ENCODE measurements at regions not wholly inside any gene's neighbourhood (a gene's known extent, or its start where the extent isn't known, plus 50 kb on each side); places are given as distances from the start of the nearest gene placed in this dataset.

DNA sequence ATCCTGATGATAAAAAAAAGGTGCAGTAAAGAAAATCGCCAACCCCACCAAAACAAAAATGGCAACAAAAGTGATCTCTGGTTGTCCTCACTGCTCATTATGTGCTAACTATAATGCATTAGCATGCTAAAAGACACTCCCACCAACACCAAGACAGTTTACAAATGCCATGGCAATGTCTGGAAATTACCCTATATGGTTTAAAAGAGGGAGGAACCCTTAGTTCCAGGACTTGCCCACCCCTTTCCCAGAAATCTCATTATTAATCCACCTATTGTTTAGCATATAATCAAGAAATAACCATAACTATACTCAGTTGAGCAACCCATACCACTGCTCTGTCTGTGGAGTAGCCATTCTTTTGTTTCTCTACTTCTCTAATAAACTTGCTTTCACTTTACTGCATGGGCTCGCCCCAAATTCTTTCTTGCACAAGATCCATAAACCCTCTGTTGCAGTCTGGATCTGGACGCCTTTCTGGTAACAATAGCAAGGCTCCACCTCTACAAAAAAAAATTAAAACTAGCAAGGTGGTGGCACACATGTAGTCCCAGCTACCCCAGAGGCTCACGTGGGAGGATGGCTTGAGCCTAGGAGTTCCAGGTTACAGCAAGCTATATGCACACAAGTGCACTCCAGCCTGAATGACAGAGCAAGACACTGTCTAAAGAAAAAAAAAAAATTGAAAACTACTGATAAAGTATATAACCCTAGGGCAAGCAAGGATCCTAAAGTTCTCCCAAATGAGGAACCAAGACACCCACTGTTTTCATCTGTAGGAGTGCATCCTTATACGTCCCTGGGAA, 278.8 kb upstream of the JARID2 start:
- no peak for DNase-seq (ENCODE audit: low spot score)
- no peak overlapping the region for H3K27ac ChIP-seq
- no peak overlapping the region for H3K4me3 ChIP-seq
- TF ChIP-seq CTCF (IDR thresholded peaks at IDR 0.05) = no peak
- H3K36me3 ChIP-seq = no peaks in the 10 kb centered on the region
- H3K4me1 ChIP-seq = no peaks in the 10 kb centered on the region
- peaks cover 0 to 8% of the 10 kb centered on the region in 2 donors for H3K9me3 ChIP-seq
- H3K27me3 ChIP-seq = no peaks in the 10 kb centered on the region

- Histone ChIP-seq H3K27ac (no peak overlapping the region), H3K27me3 (no peaks in the 10 kb centered on the region), H3K4me1 (no peaks in the 10 kb centered on the region), H3K36me3 (no peaks in the 10 kb centered on the region), H3K9me3 (peaks cover 0 to 8% of the 10 kb centered on the region in 2 donors), H3K4me3 (no peak overlapping the region)
- no peak for DNase-seq (ENCODE audit: low spot score)
- no peak for TF ChIP-seq CTCF (IDR thresholded peaks at IDR 0.05)
These were observed 277.7 kb upstream of the JARID2 start for GRCh38 chr6:14968056-14968637.

DNA sequence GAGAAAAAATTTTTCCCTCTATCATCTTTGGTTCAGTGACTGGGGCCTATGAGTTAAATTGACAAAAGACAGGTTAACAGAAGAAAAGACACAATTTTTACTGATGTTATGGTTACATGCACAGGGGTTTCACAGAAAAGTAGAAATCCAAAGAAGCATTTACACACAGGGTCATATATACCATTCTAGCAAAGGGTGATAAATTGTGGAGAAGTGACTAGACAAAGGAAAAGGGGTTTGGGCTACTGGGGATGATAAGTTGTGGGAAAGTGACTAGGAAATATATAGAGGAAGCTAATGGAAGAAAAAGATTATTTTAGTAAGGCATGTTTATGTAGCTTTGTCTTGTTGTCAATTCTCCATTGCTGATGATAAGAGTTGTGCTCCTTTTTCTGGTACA, 276.7 kb upstream of the JARID2 start:
- no peak for DNase-seq (ENCODE audit: low spot score)
- Histone ChIP-seq H3K27me3 (no peaks in the 10 kb centered on the region), H3K36me3 (no peaks in the 10 kb centered on the region), H3K4me3 (no peak overlapping the region), H3K9me3 (peaks cover 0 to 8% of the 10 kb centered on the region in 2 donors), H3K4me1 (no peaks in the 10 kb centered on the region), H3K27ac (no peak overlapping the region)
- no peak for TF ChIP-seq CTCF (IDR thresholded peaks at IDR 0.05)

DNA sequence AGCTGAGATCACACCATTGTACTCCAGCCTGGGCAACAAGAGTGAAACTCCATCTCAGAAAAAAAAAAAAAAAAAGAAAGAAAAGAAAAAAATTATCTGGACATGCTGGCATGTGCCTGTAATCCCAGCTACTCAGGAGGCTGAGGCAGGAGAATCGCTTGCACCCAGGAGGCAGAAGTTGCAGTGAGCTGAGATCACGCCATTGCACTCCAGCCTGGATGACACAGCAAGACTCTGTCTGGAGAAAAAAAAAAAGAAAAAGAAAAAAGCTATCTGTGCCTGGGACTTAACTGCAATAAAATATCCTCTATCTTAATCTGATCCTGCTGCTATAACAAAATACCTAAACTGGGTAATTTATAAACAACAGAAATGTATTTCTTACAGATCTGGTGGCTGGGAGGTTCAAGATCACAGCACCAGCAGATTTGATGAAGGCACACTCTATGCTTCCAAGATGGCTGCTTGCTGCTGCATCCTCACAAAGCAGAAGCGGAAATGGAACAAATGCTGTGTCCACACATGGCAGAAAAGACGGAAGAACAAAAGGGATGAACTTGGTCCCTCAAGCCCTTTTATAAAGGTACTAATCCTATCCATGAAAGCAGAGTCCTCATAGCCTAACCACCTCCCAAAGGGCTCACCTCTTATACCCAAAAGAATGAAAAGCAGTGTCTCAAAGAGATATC, 273.3 kb upstream of the JARID2 start:
- no peaks in the 10 kb centered on the region for H3K27me3 ChIP-seq
- H3K4me3 ChIP-seq = no peak overlapping the region
- DNase-seq (ENCODE audit: low spot score) = no peak
- TF ChIP-seq CTCF (IDR thresholded peaks at IDR 0.05) = no peak
- H3K27ac ChIP-seq = no peak overlapping the region
- H3K9me3 ChIP-seq = peaks cover 0 to 8% of the 10 kb centered on the region in 2 donors
- no peaks in the 10 kb centered on the region for H3K36me3 ChIP-seq
- H3K4me1 ChIP-seq = no peaks in the 10 kb centered on the region

DNA sequence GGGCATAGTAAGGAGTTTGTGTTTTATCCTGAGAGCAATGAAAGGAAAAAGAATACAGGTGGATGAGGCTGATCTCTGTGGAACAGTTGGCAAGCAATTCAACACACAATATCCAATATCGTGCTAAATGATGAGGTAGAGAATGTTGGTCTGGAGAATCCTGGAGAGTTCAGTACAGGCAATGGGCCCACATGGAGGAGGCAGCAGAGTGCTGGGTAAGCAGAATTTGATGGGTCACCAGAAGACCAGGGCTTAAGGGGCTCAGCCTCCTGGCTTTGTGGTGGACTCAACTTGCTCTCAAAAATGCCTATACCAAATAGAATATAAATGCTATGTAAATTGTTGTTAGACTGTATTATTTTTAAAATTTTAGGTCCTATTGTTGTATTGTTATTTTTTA, 271.5 kb upstream of the JARID2 start:
- Histone ChIP-seq H3K4me1 (no peaks in the 10 kb centered on the region), H3K27ac (no peak overlapping the region), H3K9me3 (peaks cover 0 to 3% of the 10 kb centered on the region in 2 donors), H3K36me3 (no peaks in the 10 kb centered on the region), H3K4me3 (no peak overlapping the region), H3K27me3 (no peaks in the 10 kb centered on the region)
- TF ChIP-seq CTCF (IDR thresholded peaks at IDR 0.05) = no peak
- no peak for DNase-seq (ENCODE audit: low spot score)

Measured in right atrium auricular region (tissue), 2 donors.